ENCODE measurements at regions not wholly inside any gene's neighbourhood (a gene's known extent, or its start where the extent isn't known, plus 50 kb on each side); places are given as distances from the start of the nearest gene placed in this dataset.

GRCh38 chr12:116651089-116651488, 86.8 kb downstream of the SPRING1 start:
- no peak for DNase-seq (ENCODE audit: low spot score)

GRCh38 chr12:116650585-116651087, 87.2 kb downstream of the SPRING1 start:
- no peak for DNase-seq (ENCODE audit: low spot score)

- no peak for DNase-seq (ENCODE audit: low spot score)
Observed at GRCh38 chr12:116650062-116650461, 87.8 kb downstream of the SPRING1 start.

GRCh38 chr12:116647813-116648212, 88.6 kb downstream of the MAP1LC3B2 start:
- no peak for DNase-seq (ENCODE audit: low spot score)

GRCh38 chr12:116646901-116647300, 87.7 kb downstream of the MAP1LC3B2 start:
- no peak for DNase-seq (ENCODE audit: low spot score)

GRCh38 chr12:116644806-116645205, 85.6 kb downstream of the MAP1LC3B2 start:
- DNase-seq (ENCODE audit: low spot score) = no peak

- DNase-seq (ENCODE audit: low spot score) = no peak
Observed at GRCh38 chr12:116642683-116643082, 83.5 kb downstream of the MAP1LC3B2 start.

GRCh38 chr12:116642106-116642505, 82.9 kb downstream of the MAP1LC3B2 start:
- no peak for DNase-seq (ENCODE audit: low spot score)

GRCh38 chr12:116640281-116640680, 81.1 kb downstream of the MAP1LC3B2 start:
- DNase-seq (ENCODE audit: low spot score) = no peak

GRCh38 chr12:116639765-116640164, 80.6 kb downstream of the MAP1LC3B2 start:
- DNase-seq (ENCODE audit: low spot score) = no peak

- DNase-seq (ENCODE audit: low spot score) = no peak
Observed at GRCh38 chr12:116638376-116638775, 79.2 kb downstream of the MAP1LC3B2 start.

GRCh38 chr12:116637589-116638150, 78.5 kb downstream of the MAP1LC3B2 start:
- no peak for DNase-seq (ENCODE audit: low spot score)

GRCh38 chr12:116636608-116637519, 77.7 kb downstream of the MAP1LC3B2 start:
- no peak for DNase-seq (ENCODE audit: low spot score)

GRCh38 chr12:116635487-116635886, 76.3 kb downstream of the MAP1LC3B2 start:
- peak; percentile 31 for DNase-seq (ENCODE audit: low spot score)

GRCh38 chr12:116633476-116633875, 74.3 kb downstream of the MAP1LC3B2 start:
- no peak for DNase-seq (ENCODE audit: low spot score)

- no peak for DNase-seq (ENCODE audit: low spot score)
Observed at GRCh38 chr12:116631619-116632018, 72.4 kb downstream of the MAP1LC3B2 start.

- no peak for DNase-seq (ENCODE audit: low spot score)
Observed at GRCh38 chr12:116630762-116631161, 71.6 kb downstream of the MAP1LC3B2 start.

- no peak for DNase-seq (ENCODE audit: low spot score)
Observed at GRCh38 chr12:116629480-116629879, 70.3 kb downstream of the MAP1LC3B2 start.

- DNase-seq (ENCODE audit: low spot score) = no peak
Observed at GRCh38 chr12:116628989-116629388, 69.8 kb downstream of the MAP1LC3B2 start.

- no peak for DNase-seq (ENCODE audit: low spot score)
Observed at GRCh38 chr12:116628450-116628793, 69.2 kb downstream of the MAP1LC3B2 start.
